HCEC 1CT (cell line): ENCODE measurements at regions not wholly inside any gene's neighbourhood (a gene's known extent, or its start where the extent isn't known, plus 50 kb on each side); places are given as distances from the start of the nearest gene placed in this dataset.

Experiments used
- DNase-seq: peaks from one replicate; pipeline ENCODE4 v3.0.0-alpha.2; 2017

- no peak for DNase-seq
Measured at GRCh38 chr13:105259426-105259825, 1276.0 kb downstream of the EFNB2 start.

GRCh38 chr13:105255472-105255871 lies 1280.0 kb downstream of the EFNB2 start:
- DNase-seq: no peak

GRCh38 chr13:105251293-105251692 lies 1284.2 kb downstream of the EFNB2 start:
- no peak for DNase-seq

- no peak for DNase-seq
Measured at GRCh38 chr13:105247830-105248229, 1287.6 kb downstream of the EFNB2 start.

GRCh38 chr13:105240371-105240770 lies 1295.1 kb downstream of the EFNB2 start:
- DNase-seq: no peak

- DNase-seq: no peak
Measured at GRCh38 chr13:105232439-105232838, 1303.0 kb downstream of the EFNB2 start.

GRCh38 chr13:105232006-105232405 lies 1303.5 kb downstream of the EFNB2 start:
- DNase-seq: no peak

GRCh38 chr13:105231579-105231978 lies 1303.9 kb downstream of the EFNB2 start:
- DNase-seq: no peak

- no peak for DNase-seq
Measured at GRCh38 chr13:105220881-105221280, 1314.6 kb downstream of the EFNB2 start.

GRCh38 chr13:105220063-105220462 lies 1315.4 kb downstream of the EFNB2 start:
- DNase-seq: no peak

- no peak for DNase-seq
Measured at GRCh38 chr13:105219651-105220050, 1315.8 kb downstream of the EFNB2 start.

- DNase-seq: no peak
Measured at GRCh38 chr13:105213512-105213911, 1322.0 kb downstream of the EFNB2 start.

- DNase-seq: no peak
Measured at GRCh38 chr13:105207572-105208293, 1327.7 kb downstream of the EFNB2 start.

- no peak for DNase-seq
Measured at GRCh38 chr13:105202354-105202753, 1333.1 kb downstream of the EFNB2 start.

- no peak for DNase-seq
Measured at GRCh38 chr13:105201351-105201750, 1334.1 kb downstream of the EFNB2 start.

- no peak for DNase-seq
Measured at GRCh38 chr13:105200181-105200580, 1335.3 kb downstream of the EFNB2 start.

- DNase-seq: no peak
Measured at GRCh38 chr13:105196052-105196451, 1339.4 kb downstream of the EFNB2 start.

GRCh38 chr13:105193026-105193425 lies 1342.4 kb downstream of the EFNB2 start:
- no peak for DNase-seq

GRCh38 chr13:105184201-105184600 lies 1351.3 kb downstream of the EFNB2 start:
- no peak for DNase-seq

- DNase-seq: no peak
Measured at GRCh38 chr13:105177265-105177900, 1358.1 kb downstream of the EFNB2 start.

- DNase-seq: no peak
Measured at GRCh38 chr13:105170438-105170837, 1365.0 kb downstream of the EFNB2 start.

- DNase-seq: no peak
Measured at GRCh38 chr13:105168295-105168694, 1367.2 kb downstream of the EFNB2 start.

- no peak for DNase-seq
Measured at GRCh38 chr13:105167385-105167784, 1368.1 kb downstream of the EFNB2 start.

- DNase-seq: no peak
Measured at GRCh38 chr13:105165449-105166125, 1369.9 kb downstream of the EFNB2 start.
